Keratinocyte (primary cell): ENCODE measurements at regions not wholly inside any gene's neighbourhood (a gene's known extent, or its start where the extent isn't known, plus 50 kb on each side); places are given as distances from the start of the nearest gene placed in this dataset.

Source experiments
- DNase-seq: peaks from one replicate; pipeline ENCODE4 v3.0.0-alpha.2; 2011; ENCODE audit warnings: low read depth, missing footprints, low spot score
- FAIRE-seq: peaks from 2 replicates; lab custom pipeline; 2011; peaks lifted over from hg19 to GRCh38; lab: Jason Lieb, UNC
- H2AFZ ChIP-seq: 2 replicates; pipeline ENCODE4 v1.6.0; 2012; ENCODE audit warnings: low read length, control low read depth, inconsistent platforms; ENCODE audit not compliant: control insufficient read depth
- H3K27ac ChIP-seq: 2 replicates; pipeline ENCODE4 v1.5.1; 2011; ENCODE audit warnings: low read length; ENCODE audit not compliant: control insufficient read depth, insufficient read depth
- H3K27me3 ChIP-seq: 3 replicates; pipeline ENCODE4 v1.6.0; 2011; ENCODE audit warnings: low read length; ENCODE audit not compliant: control insufficient read depth, insufficient read depth; ENCODE audit errors: extremely low read depth
- H3K36me3 ChIP-seq, 2 experiments: 2 replicates in 1 of 2; 3 replicates in 1 of 2; pipeline ENCODE4 v1.5.1; 2011; ENCODE audit warnings: low read length in 2 of 2, mild to moderate bottlenecking in 1 of 2; ENCODE audit not compliant: control insufficient read depth in 2 of 2, insufficient read depth in 2 of 2; ENCODE audit errors: extremely low read depth in 1 of 2
- H3K4me1 ChIP-seq: 3 replicates; pipeline ENCODE4 v1.5.1; 2011; ENCODE audit warnings: low read length; ENCODE audit not compliant: control insufficient read depth, insufficient read depth; ENCODE audit errors: extremely low read depth
- H3K4me2 ChIP-seq: 3 replicates; pipeline ENCODE4 v1.6.0; 2011; ENCODE audit warnings: low read depth, low read length; ENCODE audit not compliant: control insufficient read depth, insufficient read depth; ENCODE audit errors: extremely low read depth
- H3K4me3 ChIP-seq, 3 experiments: fragments of 200-600 bp in 1 of 3; sonication (generic) in 1 of 3; 2 replicates in 2 of 3; 3 replicates in 1 of 3; pipeline ENCODE4 v1.5.1; 2011 to 2016; ENCODE audit warnings: low read length in 3 of 3, mild to moderate bottlenecking in 3 of 3, control low read depth in 2 of 3, inconsistent platforms in 1 of 3, low read depth in 1 of 3, mixed read lengths in 1 of 3, mixed run types in 1 of 3, moderate library complexity in 1 of 3; ENCODE audit not compliant: control insufficient read depth in 2 of 3, insufficient read depth in 2 of 3; ENCODE audit errors: extremely low read depth in 1 of 3
- H3K79me2 ChIP-seq: 2 replicates; pipeline ENCODE4 v1.6.0; 2012; ENCODE audit warnings: low read length; ENCODE audit not compliant: control insufficient read depth, insufficient read depth
- H3K9ac ChIP-seq: 3 replicates; pipeline ENCODE4 v1.6.0; 2011; ENCODE audit warnings: low read length; ENCODE audit not compliant: control insufficient read depth, insufficient read depth; ENCODE audit errors: extremely low read depth
- H3K9me1 ChIP-seq: 3 replicates; pipeline ENCODE4 v1.6.0; 2011; ENCODE audit warnings: low read length; ENCODE audit not compliant: control insufficient read depth, insufficient read depth; ENCODE audit errors: extremely low read depth
- H3K9me3 ChIP-seq: 2 replicates; pipeline ENCODE4 v1.5.1; 2012; ENCODE audit warnings: low read depth, low read length; ENCODE audit not compliant: control insufficient read depth
- H4K20me1 ChIP-seq: 3 replicates; pipeline ENCODE4 v1.6.0; 2011; ENCODE audit warnings: low read length; ENCODE audit not compliant: control insufficient read depth, insufficient read depth; ENCODE audit errors: extremely low read depth
- CTCF ChIP-seq, 3 experiments: IDR thresholded peaks in 1 of 3; conservative IDR thresholded peaks in 1 of 3; optimal IDR thresholded peaks in 1 of 3; 2 replicates in 2 of 3; 3 replicates in 1 of 3; pipeline versions ENCODE3 to v1.5.1; 2011; ENCODE audit warnings: low read length in 3 of 3, mild to moderate bottlenecking in 3 of 3, moderate library complexity in 2 of 3, control low read depth in 1 of 3, inconsistent platforms in 1 of 3; ENCODE audit not compliant: insufficient read depth in 2 of 3; ENCODE audit errors: extremely low read depth in 1 of 3
- EZH2 ChIP-seq: IDR thresholded peaks from one replicate; pipeline ENCODE4 v1.6.1; 2012; ENCODE audit warnings: inconsistent platforms, mild to moderate bottlenecking, low read length, moderate library complexity
- dilution Hi-C: fragments of 300-500 bp; cut with MboI; formaldehyde crosslinking; loops from one replicate; pipeline ENCODE4 v1.7.0; 2020; ENCODE audit warnings: low sequenced_read_pairs; ENCODE audit not compliant: extremely low pct_ligation_motif_present

GRCh38 chr11:79623375-79623774 is 182.5 kb upstream of the TENM4 start:
- Histone ChIP-seq H3K9ac (no peak overlapping the region), H3K27me3 (no peaks in the 10 kb centered on the region), H3K79me2 (no peaks in the 10 kb centered on the region), H2AFZ (no peak overlapping the region), H3K36me3 (no peaks in the 10 kb centered on the region), H3K9me1 (no peaks in the 10 kb centered on the region), H3K4me3 (no peak overlapping the region), H3K4me2 (no peak overlapping the region), H3K27ac (no peak overlapping the region), H3K9me3 (no peaks in the 10 kb centered on the region), H3K4me1 (peaks cover 14% of the 10 kb centered on the region), H4K20me1 (no peaks in the 10 kb centered on the region)
- no peak for TF ChIP-seq EZH2
- TF ChIP-seq CTCF (optimal IDR thresholded peaks at IDR 0.05 in 1 of 3, IDR thresholded peaks at IDR 0.05 in 1 of 3, conservative IDR thresholded peaks at IDR 0.05 in 1 of 3; ENCODE audit: extremely low read depth in 1 of 3, insufficient read depth in 2 of 3, low read length in 3 of 3), result no peak
- FAIRE-seq, result no peak
- DNase-seq, result no peak
- dilution Hi-C loops, result no loop called here

GRCh38 chr11:79617561-79617960 is 176.7 kb upstream of the TENM4 start:
- Histone ChIP-seq H4K20me1 (no peaks in the 10 kb centered on the region), H3K36me3 (no peaks in the 10 kb centered on the region), H3K79me2 (no peaks in the 10 kb centered on the region), H3K9me1 (no peaks in the 10 kb centered on the region), H3K27me3 (no peaks in the 10 kb centered on the region), H3K9ac (no peak overlapping the region), H3K27ac (no peak overlapping the region), H2AFZ (no peak overlapping the region), H3K4me1 (peaks cover 22% of the 10 kb centered on the region), H3K9me3 (no peaks in the 10 kb centered on the region), H3K4me3 (no peak overlapping the region), H3K4me2 (no peak overlapping the region)
- DNase-seq (no peak), FAIRE-seq (peak; percentile 48)
- no peak for TF ChIP-seq EZH2
- TF ChIP-seq CTCF (optimal IDR thresholded peaks at IDR 0.05 in 1 of 3, IDR thresholded peaks at IDR 0.05 in 1 of 3, conservative IDR thresholded peaks at IDR 0.05 in 1 of 3; ENCODE audit: extremely low read depth in 1 of 3, insufficient read depth in 2 of 3, low read length in 3 of 3), result no peak
- dilution Hi-C loops, result no loop called here
